Lower leg skin (tissue), 4 donors: ENCODE measurements at regions not wholly inside any gene's neighbourhood (a gene's known extent, or its start where the extent isn't known, plus 50 kb on each side); places are given as distances from the start of the nearest gene placed in this dataset.

Source experiments
- DNase-seq, 2 donors: peaks; one replicate each; pipeline ENCODE4 v3.0.0-alpha.2; 2019; ENCODE audit warnings: low spot score in 2 of 2
- H3K4me3 ChIP-seq: fragments of 200-600 bp; sonication (generic); 2 replicates; pipeline ENCODE4 v1.5.1; 2017; ENCODE audit warnings: mild to moderate bottlenecking, low read depth; ENCODE audit not compliant: poor library complexity, severe bottlenecking
- CTCF ChIP-seq, 3 donors: fragments of 450-650 bp; IDR thresholded peaks; one replicate each; pipeline ENCODE4 v1.5.1; 2016; ENCODE audit warnings: antibody characterized with exemption in 3 of 3, mild to moderate bottlenecking in 3 of 3, moderate library complexity in 2 of 3
- POLR2A ChIP-seq, 2 donors: fragments of 450-650 bp; IDR thresholded peaks; one replicate each; pipeline ENCODE4 v1.6.1; 2016 to 2017; ENCODE audit warnings: antibody characterized with exemption in 2 of 2, mild to moderate bottlenecking in 1 of 2, moderate library complexity in 1 of 2
- WGBS, 2 donors: methylation state at CpG; one replicate each; pipeline ENCODE4 v1.1.5; 2018; 5-methylcytosine and 5-hydroxymethylcytosine counted together
- intact Hi-C: fragments of 100-400 bp; cut with DNase I; formaldehyde crosslinking; loops from one replicate; pipeline ENCODE4 v1.15.0; 2023; ENCODE audit warnings: low total_unique reads

GRCh38 chr13:85742355-85742754, 56.9 kb downstream of the SLITRK6 start:
- TF ChIP-seq POLR2A (IDR thresholded peaks at IDR 0.05) = no peak
- TF ChIP-seq CTCF (IDR thresholded peaks at IDR 0.05) = no peak
- WGBS, 2 donors = 1 to 53% methylated on average over 2 of the region's 2 CpGs
- intact Hi-C loops = no loop called here
- H3K4me3 ChIP-seq = no peak overlapping the region
- DNase-seq = no peak

- no peak for TF ChIP-seq POLR2A (IDR thresholded peaks at IDR 0.05)
- no peak for TF ChIP-seq CTCF (IDR thresholded peaks at IDR 0.05)
- intact Hi-C loops = no loop called here
- WGBS, 2 donors = 86 to 90% methylated on average over 3 of the region's 3 CpGs
- no peak for DNase-seq
- no peak overlapping the region for H3K4me3 ChIP-seq
Measured at GRCh38 chr13:85741017-85741416, 58.2 kb downstream of the SLITRK6 start.

GRCh38 chr13:85738696-85739320, 60.4 kb downstream of the SLITRK6 start:
- TF ChIP-seq POLR2A (IDR thresholded peaks at IDR 0.05) (no peak), CTCF (IDR thresholded peaks at IDR 0.05) (no peak)
- DNase-seq = no peak
- intact Hi-C loops = no loop called here
- no peak overlapping the region for H3K4me3 ChIP-seq
- 65 to 66% methylated on average over 9 of the region's 9 CpGs for WGBS, 2 donors

GRCh38 chr13:85737952-85738351, 61.3 kb downstream of the SLITRK6 start:
- DNase-seq = no peak
- no peak overlapping the region for H3K4me3 ChIP-seq
- TF ChIP-seq CTCF (IDR thresholded peaks at IDR 0.05) = no peak
- no peak for TF ChIP-seq POLR2A (IDR thresholded peaks at IDR 0.05)
- intact Hi-C loops = no loop called here
- 90 to 91% methylated on average over 1 of the region's 1 CpG for WGBS, 2 donors

- DNase-seq = no peak
- TF ChIP-seq POLR2A (IDR thresholded peaks at IDR 0.05) = no peak
- no peak for TF ChIP-seq CTCF (IDR thresholded peaks at IDR 0.05)
- intact Hi-C loops = no loop called here
- H3K4me3 ChIP-seq = no peak overlapping the region
Measured at GRCh38 chr13:85729296-85729695, 69.9 kb downstream of the SLITRK6 start.

GRCh38 chr13:85728811-85729210, 70.4 kb downstream of the SLITRK6 start:
- intact Hi-C loops = no loop called here
- no peak for DNase-seq
- TF ChIP-seq POLR2A (IDR thresholded peaks at IDR 0.05) (no peak), CTCF (IDR thresholded peaks at IDR 0.05) (no peak)
- H3K4me3 ChIP-seq = no peak overlapping the region
